ENCODE measurements at regions not wholly inside any gene's neighbourhood (a gene's known extent, or its start where the extent isn't known, plus 50 kb on each side); places are given as distances from the start of the nearest gene placed in this dataset.

- TF ChIP-seq CTCF (IDR thresholded peaks at IDR 0.05; ENCODE audit: low read length), result no peak
- no peak for TF ChIP-seq EZH2 (IDR thresholded peaks at IDR 0.05; ENCODE audit: borderline replicate concordance, low read length)
Measured at GRCh38 chr1:73804935-73805334, 393.0 kb downstream of the LRRIQ3 start.

Measured in OCI-LY1 (cell line).